Prostate gland (tissue), 2 donors: ENCODE measurements at regions not wholly inside any gene's neighbourhood (a gene's known extent, or its start where the extent isn't known, plus 50 kb on each side); places are given as distances from the start of the nearest gene placed in this dataset.

Source experiments
- POLR2AphosphoS5 ChIP-seq: sonication (generic); formaldehyde crosslinking; IDR thresholded peaks from one replicate; pipeline ENCODE4 v1.6.1; 2017; ENCODE audit warnings: antibody characterized with exemption
- TF ChIP-seq, protein P1 (sequence below), 4 experiments: fragments of 200-600 bp in 2 of 4; fragments of 450-650 bp in 2 of 4; sonication (generic) in 2 of 4; IDR thresholded peaks; 1 replicate in 3 of 4; 2 replicates in 1 of 4; pipeline ENCODE4 v1.5.1; 2016 to 2019; ENCODE audit warnings: antibody characterized with exemption in 4 of 4, mild to moderate bottlenecking in 2 of 4, moderate library complexity in 2 of 4

DNA sequence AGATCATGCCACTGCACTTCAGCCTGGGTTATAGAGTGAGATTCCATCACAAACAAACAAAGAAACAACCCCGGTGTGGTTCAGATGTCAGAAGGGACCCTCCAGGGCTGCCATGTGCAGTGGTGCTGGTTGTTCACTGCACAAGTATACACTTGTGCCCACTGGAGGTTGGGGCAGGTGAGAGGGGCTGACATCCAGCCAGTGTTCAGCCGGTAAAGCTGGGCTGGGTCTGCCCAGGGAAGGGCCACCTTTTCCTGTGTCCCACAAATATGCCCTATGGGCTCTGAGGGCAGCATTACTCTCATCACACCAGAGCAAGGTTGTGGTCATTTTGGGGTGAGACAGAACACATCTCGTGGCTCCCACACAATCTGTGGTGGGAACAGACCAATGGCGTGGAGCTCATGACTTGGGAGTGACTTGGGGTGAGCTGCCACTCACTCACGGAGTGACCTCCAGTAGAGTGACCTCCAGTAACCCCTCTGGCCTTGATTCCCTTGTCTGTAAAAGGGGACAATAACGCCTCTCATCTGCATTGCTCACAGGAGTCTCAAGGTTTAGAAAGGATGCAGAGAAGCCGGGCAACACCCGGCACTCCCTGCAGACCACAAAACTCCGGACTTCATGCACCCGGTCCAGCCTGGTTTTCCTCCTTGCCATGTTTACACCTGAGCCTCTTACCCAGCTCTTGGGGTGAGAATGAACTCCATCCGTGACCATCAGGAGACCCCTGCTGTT lies 69.0 kb upstream of the VRK1 start:
- TF ChIP-seq, protein P1, sequence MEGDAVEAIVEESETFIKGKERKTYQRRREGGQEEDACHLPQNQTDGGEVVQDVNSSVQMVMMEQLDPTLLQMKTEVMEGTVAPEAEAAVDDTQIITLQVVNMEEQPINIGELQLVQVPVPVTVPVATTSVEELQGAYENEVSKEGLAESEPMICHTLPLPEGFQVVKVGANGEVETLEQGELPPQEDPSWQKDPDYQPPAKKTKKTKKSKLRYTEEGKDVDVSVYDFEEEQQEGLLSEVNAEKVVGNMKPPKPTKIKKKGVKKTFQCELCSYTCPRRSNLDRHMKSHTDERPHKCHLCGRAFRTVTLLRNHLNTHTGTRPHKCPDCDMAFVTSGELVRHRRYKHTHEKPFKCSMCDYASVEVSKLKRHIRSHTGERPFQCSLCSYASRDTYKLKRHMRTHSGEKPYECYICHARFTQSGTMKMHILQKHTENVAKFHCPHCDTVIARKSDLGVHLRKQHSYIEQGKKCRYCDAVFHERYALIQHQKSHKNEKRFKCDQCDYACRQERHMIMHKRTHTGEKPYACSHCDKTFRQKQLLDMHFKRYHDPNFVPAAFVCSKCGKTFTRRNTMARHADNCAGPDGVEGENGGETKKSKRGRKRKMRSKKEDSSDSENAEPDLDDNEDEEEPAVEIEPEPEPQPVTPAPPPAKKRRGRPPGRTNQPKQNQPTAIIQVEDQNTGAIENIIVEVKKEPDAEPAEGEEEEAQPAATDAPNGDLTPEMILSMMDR (IDR thresholded peaks at IDR 0.05) = no peak
- TF ChIP-seq POLR2AphosphoS5 = no peak
